BJ (cell line): ENCODE measurements at regions not wholly inside any gene's neighbourhood (a gene's known extent, or its start where the extent isn't known, plus 50 kb on each side); places are given as distances from the start of the nearest gene placed in this dataset.

Source experiments
- CTCF ChIA-PET: fragments of 350-600 bp; formaldehyde crosslinking; extraction: SDS; loops from one replicate; lab custom pipeline; 2021; ENCODE audit warnings: antibody characterized with exemption, inconsistent platforms; lab: Yijun Ruan, JAX
- POLR2A ChIA-PET: fragments of 300-600 bp; sonication (Branson Sonifier 250); formaldehyde crosslinking; extraction: SDS; loops from one replicate; lab custom pipeline; 2021; ENCODE audit warnings: antibody characterized with exemption; lab: Charles Lee
- DNase-seq: peaks from one replicate; pipeline ENCODE4 v3.0.0-alpha.2; 2011; ENCODE audit warnings: low read depth
- H3K27me3 ChIP-seq: 2 replicates; pipeline ENCODE4 v1.6.0; 2011; ENCODE audit warnings: low read length; ENCODE audit not compliant: control insufficient read depth, insufficient read depth
- H3K36me3 ChIP-seq: 2 replicates; pipeline ENCODE4 v1.5.1; 2011; ENCODE audit warnings: low read length; ENCODE audit not compliant: control insufficient read depth, insufficient read depth
- H3K4me3 ChIP-seq: 2 replicates; pipeline ENCODE4 v1.5.1; 2011; ENCODE audit warnings: low read depth, mild to moderate bottlenecking, control low read depth, low read length
- TF ChIP-seq, protein P1 (sequence below): IDR thresholded peaks from 2 replicates; pipeline ENCODE4 v1.5.1; 2011; ENCODE audit warnings: low read depth, mild to moderate bottlenecking, control low read depth, inconsistent platforms, low read length, moderate library complexity; ENCODE audit not compliant: insufficient read depth

DNA sequence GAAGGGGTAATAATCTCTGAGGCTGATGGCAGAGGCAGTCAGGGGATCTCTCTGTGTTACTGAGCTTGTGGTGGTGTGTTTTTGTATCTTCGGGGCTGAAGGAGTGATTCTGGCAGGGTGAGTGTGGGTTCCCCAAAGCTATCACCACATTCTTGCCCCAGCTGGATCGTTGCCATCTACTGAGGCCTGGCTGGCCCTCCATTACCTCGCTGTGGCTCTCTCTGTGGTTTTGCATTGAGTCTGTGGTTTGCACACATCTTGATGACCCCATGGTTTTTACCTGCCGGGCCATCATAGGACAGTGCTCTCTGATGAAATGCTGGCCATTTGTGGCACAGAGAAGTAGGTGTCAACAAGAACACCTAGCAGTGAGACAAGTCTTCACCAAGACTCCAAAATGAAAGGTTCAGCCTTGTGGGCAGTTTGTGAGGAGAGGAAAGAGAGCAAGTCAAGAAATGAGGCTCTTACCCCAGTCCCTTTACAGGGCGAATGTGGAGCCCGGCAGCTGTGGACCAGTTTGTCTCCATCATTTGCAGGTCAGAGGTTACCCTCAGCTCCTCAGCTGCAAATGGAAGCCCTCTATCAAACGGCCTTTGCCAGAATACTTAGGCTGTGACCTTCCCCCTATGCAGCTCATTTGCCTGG lies 69.0 kb upstream of the NPAS1 start:
- CTCF ChIA-PET: interaction anchor here (0.6 to 1.5 kb wide), 4 partner anchors 25 to 41 kb away, joined by 3 to 4 read pairs (median 3); no protein-coding TSS in a partner anchor
- POLR2A ChIA-PET: no interaction called here
- TF ChIP-seq, protein P1, sequence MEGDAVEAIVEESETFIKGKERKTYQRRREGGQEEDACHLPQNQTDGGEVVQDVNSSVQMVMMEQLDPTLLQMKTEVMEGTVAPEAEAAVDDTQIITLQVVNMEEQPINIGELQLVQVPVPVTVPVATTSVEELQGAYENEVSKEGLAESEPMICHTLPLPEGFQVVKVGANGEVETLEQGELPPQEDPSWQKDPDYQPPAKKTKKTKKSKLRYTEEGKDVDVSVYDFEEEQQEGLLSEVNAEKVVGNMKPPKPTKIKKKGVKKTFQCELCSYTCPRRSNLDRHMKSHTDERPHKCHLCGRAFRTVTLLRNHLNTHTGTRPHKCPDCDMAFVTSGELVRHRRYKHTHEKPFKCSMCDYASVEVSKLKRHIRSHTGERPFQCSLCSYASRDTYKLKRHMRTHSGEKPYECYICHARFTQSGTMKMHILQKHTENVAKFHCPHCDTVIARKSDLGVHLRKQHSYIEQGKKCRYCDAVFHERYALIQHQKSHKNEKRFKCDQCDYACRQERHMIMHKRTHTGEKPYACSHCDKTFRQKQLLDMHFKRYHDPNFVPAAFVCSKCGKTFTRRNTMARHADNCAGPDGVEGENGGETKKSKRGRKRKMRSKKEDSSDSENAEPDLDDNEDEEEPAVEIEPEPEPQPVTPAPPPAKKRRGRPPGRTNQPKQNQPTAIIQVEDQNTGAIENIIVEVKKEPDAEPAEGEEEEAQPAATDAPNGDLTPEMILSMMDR: no peak
- no peaks in the 10 kb centered on the region for H3K27me3 ChIP-seq
- no peak overlapping the region for H3K4me3 ChIP-seq
- no peak for DNase-seq
- H3K36me3 ChIP-seq: no peaks in the 10 kb centered on the region; the same call in none of the 2 replicates

DNA sequence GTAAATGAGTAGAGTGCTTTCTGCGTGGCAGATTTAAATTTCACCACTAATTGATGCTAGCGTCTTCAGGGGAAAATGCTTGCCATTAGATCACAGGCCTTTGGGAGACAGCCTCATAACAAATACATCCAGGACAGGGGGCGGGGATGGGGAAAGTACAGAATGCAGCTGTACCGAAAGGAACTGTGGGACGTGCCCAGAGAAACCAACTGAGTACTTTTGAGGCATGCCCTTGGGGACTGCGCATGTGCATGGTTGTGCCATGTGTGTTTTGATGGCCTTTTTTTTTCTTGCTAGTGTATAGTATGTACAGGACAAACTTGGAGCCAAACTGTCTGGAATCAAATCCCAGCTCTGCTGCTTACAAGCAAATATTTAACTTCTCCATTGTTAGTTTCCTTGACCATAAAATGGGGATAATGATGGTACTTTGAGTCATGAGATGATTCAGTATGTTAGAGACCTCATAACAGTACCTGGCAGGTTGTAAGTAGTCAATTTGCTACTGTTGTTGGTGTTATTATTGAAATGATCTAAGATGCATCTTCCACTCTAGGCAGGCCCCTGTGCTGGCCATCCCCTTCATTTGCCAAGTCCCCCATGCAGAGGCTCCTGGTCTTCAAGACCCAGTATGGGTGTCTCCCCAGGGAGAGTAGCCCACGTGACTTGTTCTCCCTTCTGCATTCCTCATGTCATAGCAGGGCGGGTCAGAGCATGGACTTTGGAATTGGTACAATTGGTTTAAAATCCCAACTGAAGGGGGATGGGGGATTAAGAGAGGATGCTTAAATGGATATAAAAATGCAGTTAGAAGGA lies 68.3 kb upstream of the NPAS1 start:
- no peak for DNase-seq
- Histone ChIP-seq H3K4me3 (no peak overlapping the region), H3K27me3 (no peaks in the 10 kb centered on the region), H3K36me3 (no peaks in the 10 kb centered on the region; the same call in none of the 2 replicates)
- POLR2A ChIA-PET: no interaction called here
- TF ChIP-seq, protein P1: no peak
- CTCF ChIA-PET: interaction anchor here (0.7 to 1.5 kb wide), 3 partner anchors 26 to 39 kb away, joined by 3 read pairs; no protein-coding TSS in a partner anchor

DNA sequence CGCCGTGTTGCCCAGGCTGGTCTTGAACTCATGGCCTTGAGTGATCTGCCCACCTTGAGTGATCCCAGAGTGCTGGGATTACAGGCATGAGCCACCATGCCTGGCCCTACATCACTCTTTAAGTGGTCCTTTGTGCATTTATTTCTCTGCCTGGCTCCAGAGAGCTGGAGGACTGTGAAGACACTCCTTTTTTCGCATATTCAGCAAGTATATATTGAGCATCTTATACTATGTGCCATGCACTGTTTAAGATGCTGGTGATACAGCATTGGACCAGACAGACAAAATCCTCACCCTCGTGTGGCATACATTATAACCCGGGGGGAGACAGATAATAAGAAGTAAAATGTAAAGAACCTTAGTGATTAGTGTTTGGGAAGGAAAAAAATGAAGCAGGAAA lies 66.8 kb upstream of the NPAS1 start:
- CTCF ChIA-PET: interaction anchor here (2.6 kb wide), 1 partner anchor 28 kb away, joined by 8 read pairs; no protein-coding TSS in a partner anchor
- Histone ChIP-seq H3K27me3 (no peaks in the 10 kb centered on the region), H3K36me3 (no peaks in the 10 kb centered on the region; the same call in none of the 2 replicates), H3K4me3 (no peak overlapping the region)
- no peak for DNase-seq
- POLR2A ChIA-PET: no interaction called here
- TF ChIP-seq, protein P1: no peak

DNA sequence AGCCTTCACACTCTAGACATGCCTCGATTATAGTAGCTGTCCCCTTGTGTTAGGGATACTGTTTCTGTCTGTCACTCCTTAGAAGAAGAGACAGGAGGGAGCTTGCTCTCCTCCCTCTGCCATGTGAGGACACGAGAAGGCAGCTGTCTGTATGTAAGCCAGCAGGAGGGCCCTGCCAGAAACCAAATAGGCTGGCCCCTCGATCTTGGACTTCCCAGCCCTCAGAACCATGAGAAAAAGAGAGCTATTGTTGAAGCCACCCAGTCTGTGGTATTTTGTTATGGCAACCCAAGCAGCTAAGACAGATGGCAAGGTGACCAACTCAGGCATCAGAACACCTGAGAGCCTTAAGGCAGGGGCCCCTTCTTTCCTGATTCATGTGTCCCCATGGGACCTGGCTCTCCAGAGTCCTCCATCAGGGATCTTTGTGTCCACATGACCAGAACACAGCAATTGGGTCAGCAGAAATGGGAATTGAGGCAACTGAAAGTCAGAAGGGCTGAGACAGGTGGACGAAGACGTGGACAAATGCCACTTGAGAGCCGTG lies 65.6 kb upstream of the NPAS1 start:
- TF ChIP-seq, protein P1: no peak
- no peak overlapping the region for H3K4me3 ChIP-seq
- CTCF ChIA-PET: interaction anchor here (1.7 to 2.6 kb wide), 2 partner anchors 29 to 37 kb away, joined by 6 to 8 read pairs; no protein-coding TSS in a partner anchor
- no peaks in the 10 kb centered on the region; the same call in none of the 2 replicates for H3K36me3 ChIP-seq
- no peaks in the 10 kb centered on the region for H3K27me3 ChIP-seq
- POLR2A ChIA-PET: no interaction called here
- DNase-seq: no peak
